ENCODE measurements at regions not wholly inside any gene's neighbourhood (a gene's known extent, or its start where the extent isn't known, plus 50 kb on each side); places are given as distances from the start of the nearest gene placed in this dataset.

DNA sequence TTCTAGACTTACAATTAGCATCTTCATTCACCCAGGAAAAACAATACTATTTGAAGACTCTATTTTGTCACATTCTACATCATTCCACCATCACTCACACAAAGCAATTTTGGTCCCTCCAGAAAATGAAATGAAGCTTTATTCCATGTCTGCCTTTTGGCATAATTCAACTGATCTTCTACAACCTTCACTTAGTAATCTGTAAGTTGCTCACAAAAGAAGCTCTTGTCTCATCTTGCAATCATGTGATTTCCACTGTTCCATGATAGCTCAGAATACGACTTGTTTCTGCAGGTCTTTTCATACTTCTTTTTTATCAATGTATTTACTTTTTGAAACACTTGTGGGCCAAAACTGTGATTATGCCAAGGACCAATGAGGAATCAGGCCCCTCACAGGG is 261.9 kb upstream of the NR4A3 start:
- H3K4me3 ChIP-seq (ENCODE audit: low read depth, low read length), result no peak overlapping the region
- no peak for TF ChIP-seq CTCF (IDR thresholded peaks at IDR 0.05; ENCODE audit: low read depth, low read length, missing control alignments)
- no peak for DNase-seq (ENCODE audit: low read depth)

DNA sequence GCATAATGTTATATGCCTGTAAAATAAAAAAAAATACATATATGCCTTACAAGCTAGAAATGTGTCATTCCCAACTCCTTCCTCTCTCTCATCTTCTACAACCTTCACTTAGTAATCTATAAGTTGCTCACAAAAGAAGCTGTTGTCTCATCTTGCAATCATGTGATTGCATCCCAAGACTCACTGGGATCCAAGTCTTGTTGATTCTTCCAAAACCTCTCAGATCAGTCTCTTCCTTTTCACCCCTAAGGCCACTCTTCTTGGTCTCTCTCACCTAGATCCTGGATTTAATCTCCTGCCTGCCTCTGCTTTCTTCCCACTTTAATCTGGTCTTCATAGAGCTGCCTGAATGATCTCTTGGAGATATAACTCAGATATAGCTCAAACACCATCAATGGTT is 261.1 kb upstream of the NR4A3 start:
- DNase-seq (ENCODE audit: low read depth), result no peak
- no peak for TF ChIP-seq CTCF (IDR thresholded peaks at IDR 0.05; ENCODE audit: low read depth, low read length, missing control alignments)
- H3K4me3 ChIP-seq (ENCODE audit: low read depth, low read length), result no peak overlapping the region

GRCh38 chr9:99561509-99561917 is 260.2 kb upstream of the NR4A3 start:
- H3K4me3 ChIP-seq (ENCODE audit: low read depth, low read length), result no peak overlapping the region
- DNase-seq (ENCODE audit: low read depth), result no peak
- no peak for TF ChIP-seq CTCF (IDR thresholded peaks at IDR 0.05; ENCODE audit: low read depth, low read length, missing control alignments)

DNA sequence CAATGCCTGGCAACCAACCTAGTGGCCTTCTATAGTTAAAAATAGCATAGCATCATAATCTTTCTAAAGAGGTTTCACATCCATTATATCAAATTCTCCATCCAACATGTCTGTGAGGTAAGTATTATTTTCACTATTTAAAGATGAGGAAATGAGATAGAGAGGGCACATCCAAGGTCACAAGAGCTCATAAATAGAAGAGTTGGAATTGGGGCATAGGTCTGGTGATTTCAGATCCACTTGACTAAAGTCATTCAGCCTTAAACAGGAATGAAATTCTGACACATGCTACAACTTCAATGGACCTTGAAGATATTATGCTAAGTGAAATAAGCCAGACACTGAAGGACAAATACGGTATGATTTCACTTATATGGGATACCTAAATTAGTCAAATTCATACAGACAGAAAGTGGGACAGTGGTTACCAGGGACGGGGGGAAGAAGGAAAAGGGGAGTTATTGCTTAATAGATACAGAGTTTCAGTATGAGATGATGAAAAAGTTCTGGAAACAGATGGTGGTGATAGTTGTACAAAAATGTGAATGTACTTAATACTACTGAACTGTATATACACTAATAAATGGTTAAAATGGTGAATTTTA is 259.6 kb upstream of the NR4A3 start:
- DNase-seq (ENCODE audit: low read depth), result no peak
- TF ChIP-seq CTCF (IDR thresholded peaks at IDR 0.05; ENCODE audit: low read depth, low read length, missing control alignments), result no peak
- H3K4me3 ChIP-seq (ENCODE audit: low read depth, low read length), result no peak overlapping the region

DNA sequence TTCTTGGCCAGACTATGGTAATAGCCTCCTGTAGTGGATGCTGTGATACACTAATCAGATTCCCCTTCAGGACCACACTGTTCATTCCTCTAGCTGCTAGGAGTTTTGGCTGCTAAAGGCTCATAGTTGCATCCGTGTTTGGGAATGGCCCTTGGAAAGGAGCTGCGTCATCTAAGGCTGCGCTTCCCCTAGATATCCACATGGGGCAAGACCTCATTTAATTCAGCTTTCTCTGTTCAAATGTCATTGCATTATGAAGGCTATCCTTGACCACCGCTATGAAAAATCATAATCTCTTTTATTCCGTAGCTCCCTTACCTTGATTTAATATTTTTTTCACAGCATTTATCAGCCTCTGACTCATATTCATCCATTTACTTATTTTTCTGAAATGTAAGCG is 258.3 kb upstream of the NR4A3 start:
- DNase-seq (ENCODE audit: low read depth), result no peak
- H3K4me3 ChIP-seq (ENCODE audit: low read depth, low read length), result no peak overlapping the region
- TF ChIP-seq CTCF (IDR thresholded peaks at IDR 0.05; ENCODE audit: low read depth, low read length, missing control alignments), result no peak

DNA sequence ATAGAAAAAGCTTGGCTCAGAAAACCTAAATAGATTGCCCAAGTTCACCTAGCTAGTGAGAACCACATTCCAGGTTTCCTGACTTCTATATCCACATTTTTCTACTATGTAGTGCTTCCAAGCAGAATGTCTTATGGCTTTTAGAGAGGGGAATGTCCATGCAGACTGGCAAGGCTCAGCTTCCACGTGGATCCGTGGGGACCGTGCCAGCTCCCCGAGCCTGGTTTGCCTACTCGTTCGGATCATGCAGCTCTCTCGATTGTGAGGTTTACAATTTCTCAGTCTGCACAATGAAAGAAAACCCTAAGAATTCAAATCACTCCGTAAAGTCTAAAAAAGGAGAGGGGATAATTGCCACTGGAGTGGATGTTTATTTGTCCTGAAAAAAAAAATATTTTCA is 256.5 kb upstream of the NR4A3 start:
- no peak overlapping the region for H3K4me3 ChIP-seq (ENCODE audit: low read depth, low read length)
- DNase-seq (ENCODE audit: low read depth), result no peak
- no peak for TF ChIP-seq CTCF (IDR thresholded peaks at IDR 0.05; ENCODE audit: low read depth, low read length, missing control alignments)

GRCh38 chr9:99567436-99567835 is 254.2 kb upstream of the NR4A3 start:
- no peak for TF ChIP-seq CTCF (IDR thresholded peaks at IDR 0.05; ENCODE audit: low read depth, low read length, missing control alignments)
- no peak overlapping the region for H3K4me3 ChIP-seq (ENCODE audit: low read depth, low read length)
- DNase-seq (ENCODE audit: low read depth), result no peak
